Ovary (tissue), 7 donors: ENCODE measurements at regions not wholly inside any gene's neighbourhood (a gene's known extent, or its start where the extent isn't known, plus 50 kb on each side); places are given as distances from the start of the nearest gene placed in this dataset.

Experiments
- DNase-seq, 5 donors: peaks; one replicate each; pipeline ENCODE4 v3.0.0-alpha.2; 2019 to 2020
- H3K27ac ChIP-seq, 2 donors: fragments of 200-600 bp; one replicate each; pipeline versions ENCODE4 v1.5.1 to v1.8.0; 2019 to 2022
- H3K27me3 ChIP-seq: fragments of 200-600 bp; one replicate; pipeline ENCODE4 v1.8.0; 2022
- H3K36me3 ChIP-seq: fragments of 200-600 bp; sonication (generic); one replicate; pipeline ENCODE4 v1.5.1; 2019
- H3K4me1 ChIP-seq: one replicate; pipeline ENCODE4 v1.8.1; 2013; ENCODE audit warnings: mild to moderate bottlenecking, moderate library complexity; ENCODE audit not compliant: insufficient read depth
- H3K4me3 ChIP-seq: fragments of 200-600 bp; sonication (generic); one replicate; pipeline ENCODE4 v1.5.1; 2017
- H3K9me3 ChIP-seq, 2 donors: fragments of 200-600 bp in 1 of 2; sonication (generic) in 1 of 2; one replicate each; pipeline versions ENCODE4 v1.5.1 to v1.8.1; 2013 to 2019; ENCODE audit warnings: mild to moderate bottlenecking in 1 of 2, moderate library complexity in 1 of 2
- CTCF ChIP-seq, 3 donors: fragments of 450-650 bp in 2 of 3; fragments of 200-600 bp in 1 of 3; IDR thresholded peaks; one replicate each; pipeline versions ENCODE4 v1.5.1 to v1.8.0; 2016 to 2022; ENCODE audit warnings: antibody characterized with exemption in 3 of 3, mild to moderate bottlenecking in 1 of 3
- EP300 ChIP-seq: sonication (generic); formaldehyde crosslinking; IDR thresholded peaks from one replicate; pipeline ENCODE4 v1.6.1; 2017; ENCODE audit warnings: antibody characterized with exemption
- POLR2A ChIP-seq: fragments of 450-650 bp; IDR thresholded peaks from one replicate; pipeline ENCODE4 v1.6.1; 2017; ENCODE audit warnings: antibody characterized with exemption, mild to moderate bottlenecking, moderate library complexity
- WGBS, 3 donors: extraction: QIAGEN DNeasy Blood & Tissue Kit in 1 of 3; methylation state at CpG; one replicate each; pipeline versions ENCODE4 v1.1.5 to v1.1.7; 2013 to 2017; 5-methylcytosine and 5-hydroxymethylcytosine counted together
- intact Hi-C, 4 donors: fragments of 100-400 bp; cut with DNase I; formaldehyde crosslinking; loops; one replicate each; pipeline versions ENCODE4 v1.11.0 to v1.15.1; 2022 to 2023
- donor health status: DM: no; HTN: no; CAD: no; lungs with moderate emphysema.
- donor health status: DM: no; HTN: no; CAD: no.
- donor health status: Bipolar disorder and iron deficiency.
- donor health status: DM: no; HTN: no; CAD: no.
- donor health status: DM: yes; HTN: yes; CAD: no.

- no peaks in the 10 kb centered on the region for H3K36me3 ChIP-seq
- no peak overlapping the region for H3K27ac ChIP-seq
- TF ChIP-seq POLR2A = no peak
- intact Hi-C loops = no loop called here
- H3K27me3 ChIP-seq = no peaks in the 10 kb centered on the region
- DNase-seq = no peak
- H3K4me3 ChIP-seq = no peak overlapping the region
- H3K9me3 ChIP-seq = no peaks in the 10 kb centered on the region
- WGBS, 3 donors = 91 to 93% (median 92%) methylated on average over 1 of the region's 1 CpG
- no peaks in the 10 kb centered on the region for H3K4me1 ChIP-seq
These were observed 211.2 kb downstream of the PRDM9 start for GRCh38 chr5:23718564-23718963.

- 56 to 71% (median 68%) methylated on average over 2 of the region's 2 CpGs for WGBS, 3 donors
- TF ChIP-seq CTCF (IDR thresholded peaks at IDR 0.05) (no peak), POLR2A (no peak), EP300 (no peak)
- no peak for DNase-seq
These were observed 213.9 kb downstream of the PRDM9 start for GRCh38 chr5:23721336-23721735.

GRCh38 chr5:23727271-23727670 lies 219.9 kb downstream of the PRDM9 start:
- Histone ChIP-seq H3K27me3 (no peaks in the 10 kb centered on the region), H3K36me3 (no peaks in the 10 kb centered on the region), H3K4me1 (no peaks in the 10 kb centered on the region), H3K9me3 (no peaks in the 10 kb centered on the region), H3K4me3 (no peak overlapping the region), H3K27ac (no peak overlapping the region)
- TF ChIP-seq EP300 (no peak), POLR2A (no peak), CTCF (IDR thresholded peaks at IDR 0.05) (no peak)
- WGBS, 3 donors = 32 to 77% (median 46%) methylated on average over 4 of the region's 4 CpGs
- DNase-seq = no peak
- intact Hi-C loops = no loop called here

More at GRCh38 chr5:23721336-23721735, 213.9 kb downstream of the PRDM9 start:
- no peak overlapping the region for H3K4me3 ChIP-seq
- H3K36me3 ChIP-seq = no peaks in the 10 kb centered on the region
- H3K9me3 ChIP-seq = no peaks in the 10 kb centered on the region
- H3K27ac ChIP-seq = no peak overlapping the region
- intact Hi-C loops = no loop called here
- H3K27me3 ChIP-seq = no peaks in the 10 kb centered on the region
- H3K4me1 ChIP-seq = no peaks in the 10 kb centered on the region

GRCh38 chr5:23730023-23730422 lies 222.6 kb downstream of the PRDM9 start:
- Histone ChIP-seq H3K27ac (no peak overlapping the region), H3K9me3 (no peaks in the 10 kb centered on the region), H3K36me3 (no peaks in the 10 kb centered on the region), H3K4me1 (no peaks in the 10 kb centered on the region), H3K4me3 (no peak overlapping the region), H3K27me3 (no peaks in the 10 kb centered on the region)
- no peak for DNase-seq
- intact Hi-C loops = no loop called here
- 56 to 66% (median 62%) methylated on average over 2 of the region's 2 CpGs for WGBS, 3 donors
- no peak for TF ChIP-seq EP300
- no peak for TF ChIP-seq CTCF (IDR thresholded peaks at IDR 0.05)

- no peak for DNase-seq
- no peaks in the 10 kb centered on the region for H3K36me3 ChIP-seq
- H3K4me1 ChIP-seq = no peaks in the 10 kb centered on the region
- intact Hi-C loops = no loop called here
- H3K27me3 ChIP-seq = no peaks in the 10 kb centered on the region
- H3K9me3 ChIP-seq = no peaks in the 10 kb centered on the region
- no peak overlapping the region for H3K4me3 ChIP-seq
- H3K27ac ChIP-seq = no peak overlapping the region
- TF ChIP-seq POLR2A (no peak), CTCF (IDR thresholded peaks at IDR 0.05) (no peak), EP300 (no peak)
- 65 to 73% (median 70%) methylated on average over 4 of the region's 4 CpGs for WGBS, 3 donors
These were observed 232.6 kb downstream of the PRDM9 start for GRCh38 chr5:23740029-23740428.
